Gastroesophageal sphincter (tissue), 3 donors: ENCODE measurements at regions not wholly inside any gene's neighbourhood (a gene's known extent, or its start where the extent isn't known, plus 50 kb on each side); places are given as distances from the start of the nearest gene placed in this dataset.

Experiments
- CTCF ChIP-seq, 4 experiments: fragments of 200-600 bp in 2 of 4; fragments of 450-650 bp in 2 of 4; sonication (generic) in 1 of 4; IDR thresholded peaks; one replicate each; pipeline ENCODE4 v1.5.1; 2017 to 2019; ENCODE audit warnings: antibody characterized with exemption in 4 of 4, mild to moderate bottlenecking in 2 of 4, moderate library complexity in 2 of 4
- EP300 ChIP-seq: sonication (generic); formaldehyde crosslinking; IDR thresholded peaks from one replicate; pipeline ENCODE4 v1.6.1; 2017; ENCODE audit warnings: antibody characterized with exemption, mild to moderate bottlenecking
- POLR2A ChIP-seq, 2 donors: fragments of 450-650 bp; IDR thresholded peaks; one replicate each; pipeline ENCODE4 v1.6.1; 2017; ENCODE audit warnings: antibody characterized with exemption in 2 of 2, mild to moderate bottlenecking in 2 of 2, moderate library complexity in 1 of 2
- POLR2AphosphoS5 ChIP-seq: sonication (generic); formaldehyde crosslinking; IDR thresholded peaks from one replicate; pipeline ENCODE4 v1.6.1; 2017; ENCODE audit warnings: antibody characterized with exemption

DNA sequence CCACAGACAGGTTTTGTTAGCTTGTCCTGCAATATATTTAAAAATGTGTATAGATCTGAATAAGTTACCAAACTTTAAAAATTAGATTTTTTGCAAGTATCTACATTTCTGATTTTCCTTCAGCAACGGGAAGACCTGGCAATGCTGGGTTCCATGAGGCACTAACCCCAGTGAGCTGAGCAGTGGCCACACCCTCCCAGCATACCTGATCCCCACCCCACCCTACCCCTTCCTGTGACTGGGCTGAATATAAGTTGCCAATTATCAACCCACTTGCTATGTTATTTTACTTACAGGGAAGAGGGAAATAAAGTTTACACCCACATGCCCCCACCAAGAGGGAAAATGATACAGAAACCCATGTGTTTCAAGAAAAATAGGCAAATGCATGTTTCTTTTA is 70.3 kb upstream of the RALGAPA2 start:
- no peak for TF ChIP-seq CTCF (IDR thresholded peaks at IDR 0.05)
- no peak for TF ChIP-seq POLR2A (IDR thresholded peaks at IDR 0.05)
- no peak for TF ChIP-seq POLR2AphosphoS5
- no peak for TF ChIP-seq EP300
